Renal pelvis (tissue), 1 donor: ENCODE measurements at regions not wholly inside any gene's neighbourhood (a gene's known extent, or its start where the extent isn't known, plus 50 kb on each side); places are given as distances from the start of the nearest gene placed in this dataset.
"Not testable (repeated sequence)": the region's sequence is repeated elsewhere in the genome, so short reads cannot be mapped to it uniquely, and the experiment has no call there.

Source experiments
- DNase-seq: peaks from one replicate; pipeline ENCODE4 v3.0.0-alpha.2; 2013

DNA sequence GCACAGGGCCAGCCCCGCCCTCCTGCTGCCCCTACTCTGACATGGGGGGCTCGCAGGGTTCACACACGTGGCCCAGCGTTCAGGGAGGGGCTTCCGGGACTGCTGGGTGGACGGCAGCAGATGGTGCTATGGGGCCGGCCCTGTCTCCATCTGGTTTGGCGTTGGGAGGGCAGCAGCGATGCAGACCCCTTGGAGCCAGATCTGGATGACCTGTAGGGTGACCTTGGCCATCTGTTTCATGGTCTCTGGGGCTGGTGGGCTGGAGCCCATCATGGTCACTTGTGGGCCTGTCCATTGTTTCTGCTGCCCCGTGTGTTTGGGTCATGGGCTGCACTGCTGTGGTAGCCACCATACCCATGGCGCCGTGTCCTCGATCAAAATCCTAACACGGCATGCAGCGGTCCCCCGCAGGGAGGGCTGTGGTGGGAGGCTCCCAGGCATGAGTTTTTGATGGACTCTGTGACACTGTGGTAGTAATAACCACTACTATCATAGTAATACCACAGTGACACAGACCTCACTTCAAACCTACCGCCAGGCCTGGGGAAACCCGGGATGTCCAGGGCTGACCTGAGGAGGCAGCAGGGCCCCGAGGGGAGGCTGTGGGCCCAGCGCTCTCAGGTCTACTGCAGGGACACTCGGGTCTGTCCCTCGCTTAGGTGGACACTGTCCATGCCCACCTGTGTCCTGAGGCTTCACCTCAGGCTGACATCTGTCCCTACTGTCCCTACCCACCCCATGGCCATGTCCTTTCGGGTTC is 359.4 kb downstream of the TMEM121 start:
- no peak for DNase-seq

DNA sequence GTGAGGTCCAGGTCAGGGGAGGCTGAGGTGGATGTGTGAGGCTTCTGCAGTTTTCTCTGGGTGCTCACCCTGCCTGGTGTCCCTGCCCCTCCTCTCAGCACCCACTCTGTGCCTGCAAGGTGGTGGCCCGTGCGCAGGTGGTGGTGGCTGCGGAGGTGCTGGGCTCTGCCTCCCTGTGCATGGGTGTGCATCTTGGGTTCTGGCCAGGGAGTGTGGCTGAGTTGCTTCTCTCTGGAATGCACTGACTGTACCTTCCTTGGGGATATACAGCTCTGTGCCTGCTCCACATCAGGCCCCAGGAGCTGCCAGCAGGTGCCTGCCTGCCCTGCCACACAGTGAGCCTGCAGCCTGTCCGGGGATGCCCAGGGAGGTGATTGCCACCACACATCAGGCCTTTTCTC is 360.4 kb downstream of the TMEM121 start:
- not testable (repeated sequence) for DNase-seq

DNA sequence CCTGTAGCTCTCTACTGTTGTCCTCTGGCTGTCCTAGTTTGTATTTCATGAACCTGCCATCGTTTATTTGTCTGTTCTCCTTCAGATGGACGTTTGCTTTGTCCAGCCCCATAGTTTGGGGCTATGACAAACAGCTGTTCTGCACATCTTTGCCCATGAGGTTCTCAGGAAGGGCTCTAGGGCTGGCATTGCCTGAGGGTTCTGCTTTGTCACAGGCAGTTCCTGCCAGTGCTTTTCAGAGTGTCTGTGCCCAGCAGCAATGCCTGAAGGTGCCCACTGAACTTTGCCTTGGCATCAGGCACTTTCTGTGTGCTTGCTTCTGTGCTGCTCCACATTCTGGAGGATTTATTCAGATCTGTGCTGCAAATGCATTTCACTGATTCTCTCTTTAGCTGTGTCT is 361.3 kb downstream of the TMEM121 start:
- DNase-seq = no peak

DNA sequence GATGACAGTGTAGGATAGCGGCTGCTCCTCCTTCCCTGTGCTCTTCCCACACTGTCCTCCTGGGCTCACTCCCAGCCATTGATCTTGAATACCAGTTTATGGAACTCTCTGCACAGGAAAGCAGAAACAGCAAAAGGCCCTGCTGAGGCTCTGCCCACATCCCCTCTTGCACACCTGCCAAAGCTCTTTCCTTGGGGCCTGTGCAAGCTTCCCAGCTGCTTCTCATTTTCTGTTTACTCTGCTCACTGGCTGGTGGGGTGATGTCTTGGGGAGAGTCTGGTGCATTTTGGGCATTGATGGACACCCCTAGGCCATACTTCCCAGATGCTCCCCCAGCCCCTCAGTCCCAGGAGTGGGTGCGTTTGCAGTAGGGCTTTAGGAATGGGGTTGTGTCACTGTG is 361.8 kb downstream of the TMEM121 start:
- no peak for DNase-seq

DNA sequence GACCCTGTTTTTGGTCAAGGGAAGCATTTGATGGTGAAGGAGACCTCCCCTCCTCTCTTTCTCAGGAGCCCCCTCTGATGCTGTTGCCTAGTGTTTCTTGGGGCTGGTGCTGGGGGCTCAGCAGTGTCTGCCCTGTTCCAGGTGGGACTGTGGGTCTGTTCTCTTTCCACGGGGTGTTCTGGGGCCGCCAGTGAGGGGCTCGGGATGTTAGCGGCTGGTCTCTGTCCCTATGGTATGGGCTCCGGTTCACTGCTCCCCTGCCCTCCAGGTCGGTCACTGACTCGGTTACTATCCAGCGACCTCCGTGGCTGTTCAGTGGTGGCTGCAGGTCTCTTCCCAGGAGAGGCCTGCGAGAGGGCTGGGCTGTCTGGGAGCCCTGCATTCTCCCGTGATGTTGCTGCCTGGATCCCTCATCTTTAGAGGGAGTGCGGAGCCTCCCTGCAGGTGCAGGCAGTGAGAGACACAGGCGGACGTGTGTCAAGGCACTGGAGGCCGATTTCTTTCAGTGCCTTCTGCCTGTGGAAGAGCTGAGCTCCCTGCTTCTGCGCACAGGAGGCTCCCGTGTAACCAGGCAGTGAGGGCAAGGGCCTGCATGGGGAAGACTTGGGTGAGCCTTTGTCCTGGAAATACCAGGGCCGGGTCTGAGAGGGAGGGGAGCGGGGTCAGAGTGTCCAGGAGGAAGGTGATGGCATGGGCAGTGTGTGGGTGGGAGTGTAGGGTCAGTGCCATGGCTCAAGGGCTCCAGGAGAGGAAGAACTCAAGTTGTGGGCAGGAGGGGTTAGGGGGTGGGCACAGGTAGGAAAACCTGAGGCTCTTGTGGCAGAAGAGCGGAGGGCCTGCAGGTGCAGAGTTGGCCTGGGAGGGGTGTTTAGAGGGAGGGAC is 362.6 kb downstream of the TMEM121 start:
- no peak for DNase-seq

DNA sequence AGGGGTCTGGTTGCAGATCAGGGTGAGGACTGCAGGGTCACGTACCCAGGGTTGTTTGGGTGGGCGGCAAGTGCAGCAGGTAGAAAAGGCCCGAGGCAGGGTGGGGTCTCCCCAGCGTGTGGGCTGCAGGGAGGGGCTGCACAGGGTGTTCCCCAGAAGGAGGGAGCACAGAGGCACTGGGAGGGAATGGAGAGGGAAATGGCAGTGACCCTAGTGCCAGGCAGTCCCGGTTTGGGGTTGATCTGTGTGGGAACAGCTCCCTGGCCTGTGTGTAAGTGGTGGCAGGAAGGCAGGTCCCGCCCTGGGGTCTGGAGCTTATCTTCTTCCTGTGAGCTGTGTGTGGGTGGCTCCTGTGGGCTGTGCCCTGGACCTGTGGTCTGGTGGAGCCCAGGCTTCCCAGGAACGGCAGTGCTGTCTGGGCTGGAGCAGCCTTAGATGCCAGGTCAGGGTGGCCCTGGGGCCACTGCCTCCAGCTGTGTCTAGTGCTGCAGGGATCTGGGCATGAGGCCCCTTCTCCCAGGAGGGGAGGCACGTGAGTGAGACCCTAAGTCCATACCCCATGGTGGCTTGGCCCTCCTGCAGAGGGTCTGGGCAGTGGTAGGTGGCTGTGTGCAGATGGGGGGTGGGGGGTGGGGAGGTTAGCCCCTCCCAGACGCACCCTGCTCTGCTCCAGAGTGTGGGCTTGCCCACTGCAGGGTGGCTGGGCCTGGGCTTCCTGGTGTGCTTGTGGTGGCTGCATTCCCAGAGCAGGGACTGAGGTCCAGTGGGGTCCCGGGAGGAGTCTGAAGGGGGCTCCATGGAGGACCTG is 363.5 kb downstream of the TMEM121 start:
- DNase-seq = no peak

DNA sequence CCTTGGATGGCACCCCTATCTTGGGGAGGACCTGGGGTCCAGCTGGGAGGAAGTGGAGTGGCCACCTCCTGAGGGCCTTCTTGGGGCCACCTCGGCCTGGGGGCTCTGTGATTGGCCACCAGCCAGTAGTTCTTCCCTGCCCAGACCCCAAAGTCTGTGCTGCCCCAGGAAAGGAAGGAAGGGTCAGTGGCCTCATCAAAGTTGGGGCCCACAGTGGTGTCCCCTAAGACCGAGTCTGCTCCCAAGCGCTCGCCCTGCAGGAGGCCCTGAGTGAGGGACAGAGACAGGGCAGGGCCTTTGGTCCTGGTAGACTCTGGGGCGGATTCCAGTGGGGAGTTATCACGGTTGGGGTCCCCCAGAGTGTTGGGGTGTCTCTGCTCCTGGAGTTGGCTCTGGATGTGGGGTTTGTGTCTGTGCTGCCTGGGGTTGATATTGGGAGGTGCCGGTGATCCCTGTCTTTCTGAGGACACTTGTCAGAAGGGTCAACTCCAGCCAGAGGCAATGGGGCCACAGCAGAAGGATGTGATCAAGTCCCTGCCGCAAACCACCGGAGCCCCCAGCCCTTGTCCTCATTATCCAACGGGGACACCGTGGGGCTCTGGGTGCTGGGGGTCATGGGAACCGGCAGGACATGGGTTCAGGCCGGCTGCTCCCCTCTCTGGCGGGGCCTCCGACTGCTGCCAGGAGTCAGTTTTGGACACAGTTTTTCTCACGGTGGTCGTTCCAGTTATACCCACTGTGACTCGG is 364.3 kb downstream of the TMEM121 start:
- no peak for DNase-seq

DNA sequence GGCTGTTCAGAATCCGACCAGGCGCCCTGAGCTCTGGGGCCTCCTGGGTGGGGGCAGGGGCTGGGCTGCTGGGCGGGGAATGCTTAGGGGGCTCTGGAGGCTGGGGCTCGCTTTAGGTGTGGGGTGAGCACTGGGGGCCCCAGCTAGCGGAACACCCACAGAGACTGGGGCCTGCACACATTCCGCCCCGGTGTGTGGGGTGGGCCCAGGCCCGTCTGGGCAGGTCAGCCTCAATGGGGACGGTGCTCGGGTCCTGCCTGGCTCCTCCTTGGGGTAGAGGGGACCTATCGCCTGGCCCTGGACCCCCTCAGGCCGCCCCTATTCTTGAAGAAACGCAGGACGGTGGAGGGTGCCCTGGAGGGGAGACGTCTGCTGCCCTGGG is 364.8 kb downstream of the TMEM121 start:
- no peak for DNase-seq

DNA sequence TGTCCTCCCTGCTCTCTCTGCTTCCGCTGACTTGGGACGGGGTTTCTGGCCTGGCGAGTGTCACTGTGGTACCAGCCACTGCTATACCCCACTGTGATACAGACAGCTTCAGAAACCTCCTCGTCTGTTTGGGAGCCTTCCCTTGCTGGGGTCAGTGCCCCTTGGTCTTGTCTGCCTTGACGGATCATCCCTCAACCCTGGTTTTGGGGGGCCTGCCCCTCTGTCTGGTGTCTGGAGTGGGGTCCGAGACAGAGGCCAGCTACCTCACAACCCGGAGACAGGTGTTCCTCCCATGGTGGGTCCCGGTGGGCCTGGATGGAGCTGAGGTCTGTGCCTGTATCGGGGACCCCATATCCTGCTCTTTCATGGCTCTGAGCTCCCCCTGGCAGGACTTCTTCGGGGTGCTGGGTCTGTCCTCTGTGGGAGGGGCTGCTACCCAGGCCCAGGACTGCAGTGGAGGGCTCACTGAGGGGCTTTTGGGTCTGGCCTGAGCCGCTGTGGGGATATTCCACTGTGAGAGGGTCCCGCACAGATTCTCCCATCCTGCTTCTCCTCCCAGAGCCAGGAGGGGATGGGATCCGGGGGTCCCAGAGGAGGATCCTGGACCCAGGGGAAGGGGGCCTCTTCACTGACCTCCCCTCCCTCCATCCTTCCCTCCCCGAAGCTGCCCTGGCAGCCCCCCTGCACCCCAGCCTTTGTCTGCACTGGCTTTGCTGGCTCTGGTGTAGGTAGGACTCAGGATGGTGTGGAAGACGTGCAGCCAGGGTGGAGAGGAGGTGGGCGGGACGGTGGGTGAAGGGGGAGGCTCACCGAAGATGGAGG is 365.5 kb downstream of the TMEM121 start:
- no peak for DNase-seq

DNA sequence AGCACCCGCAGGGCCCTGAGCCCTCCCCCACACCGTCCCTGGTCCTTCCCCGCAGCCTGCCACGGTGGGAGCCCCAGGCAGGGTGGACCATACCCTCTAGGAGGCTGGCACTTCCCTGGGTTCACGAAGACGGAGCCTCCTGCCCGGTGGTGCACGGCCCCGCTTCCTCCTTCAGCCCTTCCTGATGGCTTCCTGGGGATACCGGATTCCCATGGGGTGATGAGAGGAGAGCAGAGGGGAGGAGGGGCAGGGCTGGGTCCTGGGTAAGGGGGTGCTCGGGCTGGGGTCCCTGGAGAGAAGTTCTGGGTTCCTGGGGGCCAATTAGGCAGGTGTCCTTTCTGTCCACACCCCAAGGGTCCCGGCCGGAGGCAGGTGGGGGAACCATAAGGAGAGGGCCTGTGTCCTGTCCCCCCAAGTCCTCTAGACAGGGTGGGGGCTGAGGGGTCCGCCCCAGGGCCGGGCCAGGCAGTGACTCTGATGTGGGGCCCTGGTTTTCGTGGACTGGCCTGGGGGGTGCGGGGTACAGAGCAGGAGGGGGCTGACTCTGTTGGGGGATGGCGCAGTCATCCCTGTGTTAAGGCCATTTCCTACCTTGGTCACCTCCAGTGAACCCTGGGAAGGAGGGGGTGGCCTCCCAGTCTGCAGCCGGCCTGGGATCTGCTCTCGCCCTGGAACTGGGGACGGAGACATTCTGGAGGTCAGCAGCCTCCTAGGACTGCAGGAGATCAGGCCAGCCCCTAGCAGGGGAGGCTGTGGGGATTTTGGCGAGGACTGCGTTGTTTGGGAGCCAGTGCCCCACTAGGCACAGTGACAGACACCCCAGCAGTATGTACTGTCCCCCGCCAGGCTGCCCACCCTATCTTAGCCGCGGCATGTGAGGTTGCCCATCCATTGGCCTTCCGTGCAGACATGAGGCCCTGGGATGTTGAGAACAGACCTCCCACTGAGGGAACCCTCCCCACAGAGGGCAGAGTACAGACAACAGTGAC is 366.4 kb downstream of the TMEM121 start:
- not testable (repeated sequence) for DNase-seq

DNA sequence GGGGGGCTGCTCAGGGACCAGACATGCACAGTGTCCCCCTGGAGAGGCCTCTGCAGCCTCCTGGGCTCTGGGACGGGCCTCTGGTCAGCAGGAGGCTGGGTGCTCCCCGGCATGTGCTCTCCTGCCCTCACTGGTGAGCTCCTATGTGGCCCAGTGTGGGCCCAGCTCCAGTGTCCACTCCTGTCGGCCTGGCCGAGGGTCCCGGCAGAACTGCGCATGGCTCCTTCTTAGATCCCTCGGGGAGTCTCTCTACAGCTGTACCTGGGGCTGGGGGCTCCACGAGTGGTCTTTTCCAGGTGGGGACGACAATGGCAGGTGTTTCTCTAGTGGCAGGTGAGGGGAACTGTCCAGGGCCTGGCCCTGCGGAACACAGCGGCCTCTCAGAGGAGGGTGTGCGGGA is 367.3 kb downstream of the TMEM121 start:
- not testable (repeated sequence) for DNase-seq

DNA sequence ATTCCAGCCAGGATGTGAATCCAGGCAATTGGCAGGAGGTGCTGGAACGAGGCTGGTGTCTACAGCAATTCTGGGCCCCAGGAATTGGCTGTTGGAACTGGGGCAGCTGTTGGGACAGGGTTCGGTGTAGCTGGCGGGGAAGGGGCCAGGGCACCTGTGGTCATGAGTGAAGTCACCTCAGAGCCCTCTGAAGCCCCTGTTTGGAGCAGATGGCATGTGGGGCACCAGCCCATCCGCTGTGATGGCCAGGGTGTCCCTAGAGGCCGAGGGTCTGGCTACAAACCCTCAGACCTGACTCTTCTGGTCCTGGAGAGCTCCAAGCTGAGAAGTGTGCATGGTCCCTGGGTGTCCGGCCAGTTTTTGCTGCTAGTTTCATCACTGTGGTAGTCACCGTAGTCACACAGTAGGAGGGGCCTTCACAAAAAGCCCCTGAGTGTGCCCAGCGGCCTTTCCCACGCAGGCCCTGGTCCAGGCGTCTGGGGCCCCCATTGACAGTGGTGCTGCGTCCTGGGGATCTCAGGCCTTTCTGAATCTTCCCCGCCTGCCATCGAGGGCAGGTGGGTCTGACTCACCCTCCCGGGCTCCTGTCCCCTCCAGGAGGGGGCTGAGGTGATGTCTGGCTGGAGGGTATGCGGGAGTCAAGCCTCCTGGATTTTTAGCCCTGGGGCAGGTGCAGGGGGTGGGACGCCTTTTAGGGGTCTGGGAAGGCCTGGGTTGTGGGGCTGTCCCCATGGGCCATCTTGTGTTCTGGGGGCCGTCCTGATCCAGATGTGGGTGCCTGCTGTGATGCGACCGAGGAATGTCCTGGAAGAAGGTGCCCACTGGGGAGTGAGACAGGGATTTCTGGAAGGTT is 368.0 kb downstream of the TMEM121 start:
- DNase-seq = no peak

DNA sequence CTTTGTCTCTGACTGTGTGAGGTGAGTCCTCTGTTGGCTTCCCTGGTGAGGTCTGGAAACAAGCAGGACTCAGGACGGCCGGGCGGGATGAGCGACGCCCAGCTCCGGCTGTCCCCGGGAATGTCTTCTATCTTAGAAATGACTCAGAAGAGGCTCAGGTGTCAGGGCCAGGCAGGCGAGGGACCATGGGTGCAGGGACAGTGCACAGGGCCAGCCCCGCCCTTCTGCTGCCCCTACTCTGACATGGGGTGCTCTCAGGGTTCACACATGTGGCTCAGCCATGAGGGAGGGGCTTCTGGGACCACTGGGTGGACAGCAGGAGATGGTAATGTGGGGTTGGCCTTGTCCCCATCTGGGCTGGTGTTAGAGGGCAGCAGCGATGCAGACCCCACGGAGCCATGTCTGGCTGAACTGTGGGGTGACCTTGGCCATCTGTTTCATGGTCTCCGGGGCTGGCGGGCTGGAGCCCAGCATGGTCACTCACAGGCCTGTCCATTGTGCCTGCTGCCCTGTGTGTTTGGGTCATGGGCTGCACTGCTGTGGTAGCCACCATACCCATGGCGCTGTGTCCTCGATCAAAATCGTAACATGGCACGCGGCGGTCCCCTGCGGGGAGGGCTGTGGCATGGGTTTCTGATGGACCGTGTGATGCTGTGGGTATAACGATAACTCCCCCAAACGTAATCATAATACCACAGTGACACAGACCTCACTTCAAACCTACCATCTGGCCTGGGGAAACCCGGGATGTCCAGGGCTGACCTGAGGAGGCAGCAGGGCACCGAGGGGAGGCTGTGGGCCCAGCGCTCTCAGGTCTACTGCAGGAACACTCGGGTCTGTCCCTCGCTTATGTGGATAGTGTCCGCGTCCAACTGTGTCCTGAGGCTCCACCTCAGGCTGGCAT is 368.8 kb downstream of the TMEM121 start:
- DNase-seq = no peak

DNA sequence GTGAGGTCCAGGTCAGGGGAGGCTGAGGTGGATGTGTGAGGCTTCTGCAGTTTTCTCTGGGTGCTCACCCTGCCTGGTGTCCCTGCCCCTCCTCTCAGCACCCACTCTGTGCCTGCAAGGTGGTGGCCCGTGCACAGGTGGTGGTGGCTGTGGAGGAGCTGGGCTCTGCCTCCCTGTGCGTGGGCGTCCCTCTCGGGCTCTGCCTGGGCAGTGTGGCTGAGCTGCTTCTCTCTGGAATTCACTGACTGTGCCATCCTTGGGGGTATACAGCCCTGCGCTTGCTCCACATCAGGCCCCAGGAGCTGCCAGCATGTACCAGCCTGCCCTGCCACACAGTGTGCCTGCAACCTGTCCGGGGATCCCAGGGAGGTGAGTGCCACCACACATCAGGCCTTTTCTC is 369.8 kb downstream of the TMEM121 start:
- DNase-seq = not testable (repeated sequence)

DNA sequence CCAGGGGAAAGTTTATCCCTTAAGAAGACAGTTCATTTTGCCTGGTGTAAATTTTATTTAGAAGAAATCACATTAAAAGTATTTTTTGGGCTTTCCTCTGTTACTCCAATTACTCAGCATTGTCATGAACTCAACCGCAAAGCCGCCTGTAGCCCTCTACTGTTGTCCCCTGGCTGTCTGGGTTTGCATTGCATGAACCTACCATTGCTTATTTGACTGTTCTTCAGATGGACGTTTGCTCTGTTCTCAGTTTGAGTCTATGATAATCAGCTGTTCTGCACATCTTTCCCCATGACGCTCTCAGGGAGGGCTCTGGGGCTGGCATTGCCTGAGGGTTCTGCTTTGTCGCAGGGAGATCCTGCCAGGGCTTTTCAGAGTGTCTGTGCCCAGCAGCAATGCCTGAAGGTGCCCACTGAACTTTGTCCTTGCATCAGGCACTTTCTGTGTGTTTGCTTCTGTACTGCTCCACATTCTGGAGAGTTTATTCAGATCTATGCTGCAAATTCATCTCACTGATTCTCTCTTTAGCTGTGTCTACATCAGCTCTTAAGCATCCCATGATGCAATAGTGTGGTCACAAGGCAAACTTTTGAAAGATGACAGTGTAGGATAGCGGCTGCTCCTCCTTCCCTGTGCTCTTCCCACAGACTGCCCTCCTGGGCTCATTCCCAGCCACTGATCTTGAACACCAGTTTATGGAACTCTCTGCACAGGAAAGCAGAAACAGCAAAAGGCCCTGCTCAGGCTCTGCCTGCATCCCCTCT is 370.8 kb downstream of the TMEM121 start:
- DNase-seq = not testable (repeated sequence)

DNA sequence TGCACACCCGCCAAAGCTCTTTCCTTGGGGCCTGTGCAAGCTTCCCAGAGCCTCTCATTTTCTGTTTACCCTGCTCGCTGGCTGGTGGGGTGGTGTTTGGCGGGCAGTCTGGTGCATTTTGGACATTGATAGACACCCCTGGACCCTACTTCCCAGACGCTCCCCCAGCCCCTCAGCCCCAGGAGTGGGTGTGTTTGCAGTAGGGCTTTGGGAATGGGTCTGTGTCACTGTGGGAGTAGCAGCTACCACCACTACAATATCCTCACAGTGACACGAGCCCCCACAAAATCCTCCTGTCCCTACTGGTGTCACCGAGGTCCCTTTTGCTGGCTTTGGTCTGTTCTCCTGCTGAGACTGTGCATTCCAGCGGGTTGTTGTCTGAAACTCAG is 371.3 kb downstream of the TMEM121 start:
- DNase-seq = no peak
